Kidney epithelial cell (primary cell): ENCODE measurements at regions not wholly inside any gene's neighbourhood (a gene's known extent, or its start where the extent isn't known, plus 50 kb on each side); places are given as distances from the start of the nearest gene placed in this dataset.

Experiments
- DNase-seq: peaks from one replicate; pipeline ENCODE4 v3.0.0-alpha.2; 2010; ENCODE audit warnings: low read depth
- H3K27me3 ChIP-seq: 2 replicates; pipeline ENCODE4 v1.6.0; 2011; ENCODE audit warnings: low read length; ENCODE audit not compliant: control insufficient read depth, insufficient read depth
- H3K36me3 ChIP-seq: 2 replicates; pipeline ENCODE4 v1.5.1; 2011; ENCODE audit warnings: low read length; ENCODE audit not compliant: control insufficient read depth, insufficient read depth
- H3K4me3 ChIP-seq: 2 replicates; pipeline ENCODE4 v1.5.1; 2011; ENCODE audit warnings: low read depth, mild to moderate bottlenecking, control low read depth, low read length
- TF ChIP-seq, protein P1 (sequence below): IDR thresholded peaks from 2 replicates; pipeline ENCODE4 v1.5.1; 2011; ENCODE audit warnings: mild to moderate bottlenecking, moderate library complexity, low read length, control low read depth, inconsistent platforms; ENCODE audit not compliant: insufficient read depth, poor library complexity, severe bottlenecking

DNA sequence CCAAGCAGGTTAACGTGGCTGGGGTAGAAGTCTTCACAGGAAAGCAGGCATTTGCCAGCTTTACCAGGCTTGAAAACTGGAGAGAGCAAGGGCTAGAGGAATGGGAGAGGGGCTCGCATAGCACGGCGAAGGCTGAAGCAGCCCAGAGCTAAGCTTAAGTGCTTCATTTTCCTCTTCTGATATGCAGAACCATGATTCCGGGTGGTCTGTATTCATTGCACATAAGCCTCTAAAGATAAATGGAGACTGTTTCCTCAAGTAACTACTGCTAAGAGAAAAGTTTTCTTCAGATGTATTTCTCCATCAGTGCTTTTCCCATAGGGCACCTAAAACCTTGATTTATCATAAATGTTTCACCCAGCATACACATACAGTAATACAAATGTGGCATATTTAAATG is 414.1 kb downstream of the MLLT3 start:
- no peak for DNase-seq
- TF ChIP-seq, protein P1, sequence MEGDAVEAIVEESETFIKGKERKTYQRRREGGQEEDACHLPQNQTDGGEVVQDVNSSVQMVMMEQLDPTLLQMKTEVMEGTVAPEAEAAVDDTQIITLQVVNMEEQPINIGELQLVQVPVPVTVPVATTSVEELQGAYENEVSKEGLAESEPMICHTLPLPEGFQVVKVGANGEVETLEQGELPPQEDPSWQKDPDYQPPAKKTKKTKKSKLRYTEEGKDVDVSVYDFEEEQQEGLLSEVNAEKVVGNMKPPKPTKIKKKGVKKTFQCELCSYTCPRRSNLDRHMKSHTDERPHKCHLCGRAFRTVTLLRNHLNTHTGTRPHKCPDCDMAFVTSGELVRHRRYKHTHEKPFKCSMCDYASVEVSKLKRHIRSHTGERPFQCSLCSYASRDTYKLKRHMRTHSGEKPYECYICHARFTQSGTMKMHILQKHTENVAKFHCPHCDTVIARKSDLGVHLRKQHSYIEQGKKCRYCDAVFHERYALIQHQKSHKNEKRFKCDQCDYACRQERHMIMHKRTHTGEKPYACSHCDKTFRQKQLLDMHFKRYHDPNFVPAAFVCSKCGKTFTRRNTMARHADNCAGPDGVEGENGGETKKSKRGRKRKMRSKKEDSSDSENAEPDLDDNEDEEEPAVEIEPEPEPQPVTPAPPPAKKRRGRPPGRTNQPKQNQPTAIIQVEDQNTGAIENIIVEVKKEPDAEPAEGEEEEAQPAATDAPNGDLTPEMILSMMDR, result no peak
- Histone ChIP-seq H3K4me3 (no peak overlapping the region), H3K36me3 (no peaks in the 10 kb centered on the region), H3K27me3 (no peaks in the 10 kb centered on the region)

DNA sequence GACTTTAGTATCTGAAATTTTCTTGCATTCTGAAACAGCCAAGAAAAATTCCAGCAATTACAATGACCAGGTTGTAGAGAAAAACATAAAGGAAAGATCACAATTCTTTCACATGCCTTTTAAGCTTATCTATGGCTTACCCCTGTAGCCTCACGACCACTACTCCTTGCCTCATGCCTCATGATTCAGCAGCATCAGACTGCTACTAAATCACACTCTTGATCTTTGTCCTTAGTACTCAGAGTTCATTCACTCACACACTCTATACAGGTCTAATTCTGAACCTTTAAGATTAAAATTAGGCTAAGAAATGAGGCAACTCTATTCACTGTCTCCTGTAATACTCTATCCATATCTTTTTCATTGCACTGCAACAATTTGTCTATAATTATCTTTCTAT is 415.1 kb downstream of the MLLT3 start:
- no peak for DNase-seq
- Histone ChIP-seq H3K27me3 (no peaks in the 10 kb centered on the region), H3K36me3 (no peaks in the 10 kb centered on the region), H3K4me3 (no peak overlapping the region)
- TF ChIP-seq, protein P1, result no peak

- Histone ChIP-seq H3K4me3 (no peak overlapping the region), H3K27me3 (no peaks in the 10 kb centered on the region), H3K36me3 (no peaks in the 10 kb centered on the region)
- TF ChIP-seq, protein P1, result no peak
- DNase-seq, result no peak
Observed at GRCh38 chr9:20205821-20206220, 416.5 kb downstream of the MLLT3 start.

- Histone ChIP-seq H3K27me3 (no peaks in the 10 kb centered on the region), H3K4me3 (no peak overlapping the region), H3K36me3 (no peaks in the 10 kb centered on the region)
- DNase-seq, result no peak
- TF ChIP-seq, protein P1, result no peak
Observed at GRCh38 chr9:20200991-20201431, 412.2 kb upstream of the SLC24A2 start.

- TF ChIP-seq, protein P1, result no peak
- no peak overlapping the region for H3K4me3 ChIP-seq
- no peaks in the 10 kb centered on the region for H3K36me3 ChIP-seq
- no peak for DNase-seq
- H3K27me3 ChIP-seq, result no peaks in the 10 kb centered on the region
Observed at GRCh38 chr9:20200581-20200980, 411.7 kb upstream of the SLC24A2 start.

DNA sequence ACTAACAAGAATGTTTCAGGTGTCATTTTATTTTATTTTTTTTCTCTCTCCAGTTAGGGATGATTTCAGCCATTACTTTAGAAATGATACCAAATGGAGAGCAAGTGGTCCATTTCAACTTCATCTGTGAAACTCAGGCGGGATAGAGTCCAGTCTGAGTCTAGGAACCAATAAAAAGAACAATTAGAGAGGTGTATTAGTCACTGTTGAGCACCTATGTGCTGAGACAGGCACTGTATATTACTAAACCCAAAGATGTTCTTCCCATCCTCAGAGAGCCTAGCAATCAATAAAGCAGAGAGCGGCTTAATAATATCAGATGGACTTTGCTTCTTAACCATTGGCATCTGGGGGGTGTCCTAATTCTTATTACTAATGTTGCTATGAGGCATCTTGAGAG is 410.3 kb upstream of the SLC24A2 start:
- no peak for DNase-seq
- no peak overlapping the region for H3K4me3 ChIP-seq
- no peaks in the 10 kb centered on the region for H3K27me3 ChIP-seq
- TF ChIP-seq, protein P1, result no peak
- no peaks in the 10 kb centered on the region for H3K36me3 ChIP-seq
